ENCODE measurements at regions not wholly inside any gene's neighbourhood (a gene's known extent, or its start where the extent isn't known, plus 50 kb on each side); places are given as distances from the start of the nearest gene placed in this dataset.

- no peak for DNase-seq (ENCODE audit: low read depth)
- TF ChIP-seq CTCF (conservative IDR thresholded peaks at IDR 0.05; ENCODE audit: low read depth, low read length), result no peak
- H3K4me3 ChIP-seq (ENCODE audit: low read depth, low read length), result no peak overlapping the region
Observed at GRCh38 chr5:148708854-148709253, 54.5 kb upstream of the HTR4 start.

DNA sequence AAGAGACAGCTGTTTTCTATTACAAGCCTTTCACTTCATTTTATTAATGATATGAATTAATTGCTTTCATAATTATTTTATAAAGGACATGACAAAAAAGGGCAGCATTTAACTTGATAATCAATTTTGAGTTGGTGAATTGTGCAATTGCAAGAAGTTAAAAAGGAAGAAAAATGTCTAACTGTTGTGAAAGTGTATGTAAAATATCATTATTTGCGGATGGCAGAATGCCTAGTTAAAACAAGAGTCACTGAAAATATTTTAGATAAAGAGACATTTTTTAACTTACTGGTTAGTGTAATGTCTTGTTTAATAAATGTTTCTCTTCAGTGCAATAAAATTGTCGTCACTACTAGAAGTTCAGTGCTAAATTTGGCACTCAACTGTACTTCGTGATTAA, 57.6 kb upstream of the HTR4 start:
- TF ChIP-seq CTCF (conservative IDR thresholded peaks at IDR 0.05; ENCODE audit: low read depth, low read length), result no peak
- DNase-seq (ENCODE audit: low read depth), result no peak
- H3K4me3 ChIP-seq (ENCODE audit: low read depth, low read length), result no peak overlapping the region

- DNase-seq (ENCODE audit: low read depth), result no peak
- H3K4me3 ChIP-seq (ENCODE audit: low read depth, low read length), result no peak overlapping the region
- TF ChIP-seq CTCF (conservative IDR thresholded peaks at IDR 0.05; ENCODE audit: low read depth, low read length), result no peak
Observed at GRCh38 chr5:148713735-148714508, 59.6 kb upstream of the HTR4 start.

GRCh38 chr5:148716716-148717115, 62.4 kb upstream of the HTR4 start:
- H3K4me3 ChIP-seq (ENCODE audit: low read depth, low read length), result no peak overlapping the region

DNA sequence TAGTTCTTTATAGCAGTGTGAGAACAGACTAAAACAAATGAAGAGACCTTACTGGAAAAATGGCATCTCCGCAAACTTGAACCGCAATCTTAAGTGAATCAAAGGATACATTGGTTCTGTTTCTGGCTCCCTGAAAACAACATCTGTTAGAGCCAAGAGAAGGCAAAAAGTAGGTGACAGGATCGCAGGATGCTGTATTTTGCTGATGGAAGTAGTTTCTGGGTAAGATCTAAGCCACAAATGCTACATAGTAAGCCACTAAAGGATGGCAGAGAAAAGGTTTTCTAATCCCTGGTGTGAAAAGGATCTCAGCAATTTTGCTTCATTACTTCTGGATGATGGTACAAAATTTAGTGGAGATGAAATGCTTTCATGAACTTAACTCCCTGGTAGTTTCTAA, 63.3 kb upstream of the HTR4 start:
- H3K4me3 ChIP-seq (ENCODE audit: low read depth, low read length), result no peak overlapping the region
- TF ChIP-seq CTCF (conservative IDR thresholded peaks at IDR 0.05; ENCODE audit: low read depth, low read length), result no peak
- no peak for DNase-seq (ENCODE audit: low read depth)

More at GRCh38 chr5:148716716-148717115, 62.4 kb upstream of the HTR4 start:
- no peak for DNase-seq (ENCODE audit: low read depth)
- TF ChIP-seq CTCF (conservative IDR thresholded peaks at IDR 0.05; ENCODE audit: low read depth, low read length), result no peak

- TF ChIP-seq CTCF (conservative IDR thresholded peaks at IDR 0.05; ENCODE audit: low read depth, low read length), result no peak
- DNase-seq (ENCODE audit: low read depth), result no peak
- H3K4me3 ChIP-seq (ENCODE audit: low read depth, low read length), result no peak overlapping the region
Observed at GRCh38 chr5:148719605-148720004, 65.3 kb upstream of the HTR4 start.

DNA sequence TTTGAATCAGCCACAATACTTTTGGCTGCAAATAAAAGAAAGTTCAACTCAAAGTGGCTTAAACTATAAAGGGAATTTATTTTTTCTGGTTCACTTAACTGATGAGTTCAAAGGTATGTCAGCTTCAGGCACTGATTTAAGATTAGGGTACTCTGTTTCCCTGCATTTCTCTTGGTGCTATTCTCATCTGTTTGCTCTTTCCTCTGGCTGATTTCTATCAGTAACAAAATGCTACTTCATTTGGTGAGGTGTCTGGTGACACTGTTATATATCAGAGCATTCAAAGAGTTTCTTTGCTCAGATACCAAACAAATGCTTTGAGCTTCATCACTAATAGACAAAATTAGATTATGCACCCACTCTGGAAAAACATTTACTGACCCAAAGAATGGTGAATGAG, 65.9 kb upstream of the HTR4 start:
- no peak for DNase-seq (ENCODE audit: low read depth)
- no peak for TF ChIP-seq CTCF (conservative IDR thresholded peaks at IDR 0.05; ENCODE audit: low read depth, low read length)

More for the DNA sequence above, 65.9 kb upstream of the HTR4 start:
- no peak overlapping the region for H3K4me3 ChIP-seq (ENCODE audit: low read depth, low read length)

All from epithelial cell of proximal tubule (primary cell).